ENCODE measurements at regions not wholly inside any gene's neighbourhood (a gene's known extent, or its start where the extent isn't known, plus 50 kb on each side); places are given as distances from the start of the nearest gene placed in this dataset.
"Not testable (repeated sequence)": the region's sequence is repeated elsewhere in the genome, so short reads cannot be mapped to it uniquely, and the experiment has no call there.

- CTCF ChIA-PET; H2AFZ ChIP-seq (ENCODE audit: insufficient read depth, low read depth, low read length, poor library complexity, severe bottlenecking); H3K4me1 ChIP-seq (ENCODE audit: control insufficient read depth in 2 of 2, insufficient read depth in 2 of 2, low read length in 2 of 2); POLR2A ChIA-PET; H4K20me1 ChIP-seq (ENCODE audit: control insufficient read depth, insufficient read depth, low read length, poor library complexity, severe bottlenecking); H3K9me3 Mint-ChIP-seq (ENCODE audit: insufficient read depth); H3K4me3 ChIP-seq (ENCODE audit: control extremely low read depth in 1 of 5, extremely low read depth in 1 of 5, insufficient read depth in 1 of 5, low read depth in 2 of 5, low read length in 4 of 5); H3K9me3 ChIP-seq (ENCODE audit: control extremely low read depth in 1 of 3, control insufficient read depth in 2 of 3, insufficient read depth in 1 of 3, low read length in 2 of 3); ATAC-seq (ENCODE audit: low read depth); H3K79me2 ChIP-seq (ENCODE audit: control insufficient read depth, insufficient read depth, low read length); H3K36me3 ChIP-seq (replicated peaks in 1 of 2; ENCODE audit: control extremely low read depth in 1 of 2, control insufficient read depth in 1 of 2, extremely low read depth in 1 of 2, insufficient read depth in 2 of 2, low read length in 1 of 2); H3K27ac ChIP-seq (ENCODE audit: low read length in 2 of 2); H3K4me1 Mint-ChIP-seq; DNase-seq; H3K27me3 ChIP-seq (replicated peaks in 1 of 4; ENCODE audit: control extremely low read depth in 1 of 4, control insufficient read depth in 3 of 4, insufficient read depth in 4 of 4, low read length in 3 of 4); H3K27ac Mint-ChIP-seq; H3K4me2 ChIP-seq (replicated peaks; ENCODE audit: low read depth, low read length, poor library complexity, severe bottlenecking); H3K9ac ChIP-seq (ENCODE audit: low read length); intact Hi-C loops (cut with micrococcal nuclease); H3K4me3 Mint-ChIP-seq: not testable (repeated sequence)
- H3K27me3 Mint-ChIP-seq = peaks cover 14% of the 10 kb centered on the region
- WGBS (ENCODE audit: insufficient coverage) = no CpG with 5 or more reads among the region's 2 CpGs
Measured at GRCh38 chr5:144060091-144060490, 110.4 kb downstream of the YIPF5 start.

- DNase-seq = no peak
- CTCF ChIA-PET = no interaction called here
- Histone ChIP-seq H4K20me1 (ENCODE audit: control insufficient read depth, insufficient read depth, low read length, poor library complexity, severe bottlenecking) (no peaks in the 10 kb centered on the region), H3K4me2 (replicated peaks; ENCODE audit: low read depth, low read length, poor library complexity, severe bottlenecking) (no peak overlapping the region), H3K36me3 (replicated peaks in 1 of 2; ENCODE audit: control extremely low read depth in 1 of 2, control insufficient read depth in 1 of 2, extremely low read depth in 1 of 2, insufficient read depth in 2 of 2, low read length in 1 of 2) (no peaks in the 10 kb centered on the region), H3K27me3 (replicated peaks in 1 of 4; ENCODE audit: control extremely low read depth in 1 of 4, control insufficient read depth in 3 of 4, insufficient read depth in 4 of 4, low read length in 3 of 4) (no peaks in the 10 kb centered on the region), H3K9ac (ENCODE audit: low read length) (no peak overlapping the region), H3K4me1 (ENCODE audit: control insufficient read depth in 2 of 2, insufficient read depth in 2 of 2, low read length in 2 of 2) (no peaks in the 10 kb centered on the region), H2AFZ (ENCODE audit: insufficient read depth, low read depth, low read length, poor library complexity, severe bottlenecking) (no peak overlapping the region), H3K9me3 (ENCODE audit: control extremely low read depth in 1 of 3, control insufficient read depth in 2 of 3, insufficient read depth in 1 of 3, low read length in 2 of 3) (peaks cover 0 to 3% (median 0%) of the 10 kb centered on the region in 3 donors), H3K4me3 (ENCODE audit: control extremely low read depth in 1 of 5, extremely low read depth in 1 of 5, insufficient read depth in 1 of 5, low read depth in 2 of 5, low read length in 4 of 5) (no peak overlapping the region), H3K27ac (ENCODE audit: low read length in 2 of 2) (no peak overlapping the region), H3K79me2 (ENCODE audit: control insufficient read depth, insufficient read depth, low read length) (no peaks in the 10 kb centered on the region)
- Mint-ChIP-seq H3K27me3 (peaks cover 14% of the 10 kb centered on the region), H3K9me3 (ENCODE audit: insufficient read depth) (peaks cover 3% of the 10 kb centered on the region), H3K4me3 (no peak overlapping the region), H3K27ac (no peak overlapping the region), H3K4me1 (no peaks in the 10 kb centered on the region)
- intact Hi-C loops (cut with micrococcal nuclease) = no loop called here
- no peak for ATAC-seq (ENCODE audit: low read depth)
- POLR2A ChIA-PET = no interaction called here
- WGBS (ENCODE audit: insufficient coverage) = no CpG with 5 or more reads among the region's 2 CpGs
- TF ChIP-seq CTCF (IDR thresholded peaks at IDR 0.05) = no peak
Measured at GRCh38 chr5:144060598-144060997, 109.9 kb downstream of the YIPF5 start.
